Loucy (cell line): ENCODE measurements at regions not wholly inside any gene's neighbourhood (a gene's known extent, or its start where the extent isn't known, plus 50 kb on each side); places are given as distances from the start of the nearest gene placed in this dataset.

Source experiments
- EZH2phosphoT487 ChIP-seq: fragments of 200-600 bp; IDR thresholded peaks from 2 replicates; pipeline ENCODE4 v1.6.1; 2018; ENCODE audit warnings: antibody characterized with exemption, mild to moderate bottlenecking, moderate library complexity, borderline replicate concordance
- TF ChIP-seq, protein P1 (sequence below): fragments of 200-600 bp; sonication (generic); conservative IDR thresholded peaks from 2 replicates; pipeline ENCODE4 v1.5.1; 2014; ENCODE audit warnings: mild to moderate bottlenecking, antibody characterized with exemption, low read length

- TF ChIP-seq, protein P1, sequence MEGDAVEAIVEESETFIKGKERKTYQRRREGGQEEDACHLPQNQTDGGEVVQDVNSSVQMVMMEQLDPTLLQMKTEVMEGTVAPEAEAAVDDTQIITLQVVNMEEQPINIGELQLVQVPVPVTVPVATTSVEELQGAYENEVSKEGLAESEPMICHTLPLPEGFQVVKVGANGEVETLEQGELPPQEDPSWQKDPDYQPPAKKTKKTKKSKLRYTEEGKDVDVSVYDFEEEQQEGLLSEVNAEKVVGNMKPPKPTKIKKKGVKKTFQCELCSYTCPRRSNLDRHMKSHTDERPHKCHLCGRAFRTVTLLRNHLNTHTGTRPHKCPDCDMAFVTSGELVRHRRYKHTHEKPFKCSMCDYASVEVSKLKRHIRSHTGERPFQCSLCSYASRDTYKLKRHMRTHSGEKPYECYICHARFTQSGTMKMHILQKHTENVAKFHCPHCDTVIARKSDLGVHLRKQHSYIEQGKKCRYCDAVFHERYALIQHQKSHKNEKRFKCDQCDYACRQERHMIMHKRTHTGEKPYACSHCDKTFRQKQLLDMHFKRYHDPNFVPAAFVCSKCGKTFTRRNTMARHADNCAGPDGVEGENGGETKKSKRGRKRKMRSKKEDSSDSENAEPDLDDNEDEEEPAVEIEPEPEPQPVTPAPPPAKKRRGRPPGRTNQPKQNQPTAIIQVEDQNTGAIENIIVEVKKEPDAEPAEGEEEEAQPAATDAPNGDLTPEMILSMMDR, result no peak
- no peak for TF ChIP-seq EZH2phosphoT487
These were observed 689.6 kb downstream of the MECOM start for GRCh38 chr3:168973897-168974296.
